Endothelial cell (in vitro differentiated cells): ENCODE measurements at regions not wholly inside any gene's neighbourhood (a gene's known extent, or its start where the extent isn't known, plus 50 kb on each side); places are given as distances from the start of the nearest gene placed in this dataset.

Experiments
- DNase-seq: peaks from one replicate; pipeline ENCODE4 v3.0.0; 2021; ENCODE audit warnings: low spot score
- H3K27ac Mint-ChIP-seq: one replicate; pipeline ENCODE4 v1.8.0; 2021; ENCODE audit warnings: mixed read lengths, inconsistent platforms; ENCODE audit not compliant: unreplicated experiment
- H3K27me3 Mint-ChIP-seq: one replicate; pipeline ENCODE4 v1.8.0; 2021; ENCODE audit warnings: mild to moderate bottlenecking, moderate library complexity, mixed read lengths, inconsistent platforms; ENCODE audit not compliant: unreplicated experiment
- H3K36me3 Mint-ChIP-seq: one replicate; pipeline ENCODE4 v1.8.0; 2021; ENCODE audit warnings: mild to moderate bottlenecking, low read depth, mixed read lengths, inconsistent platforms; ENCODE audit not compliant: unreplicated experiment
- H3K4me1 Mint-ChIP-seq: one replicate; pipeline ENCODE4 v1.8.0; 2021; ENCODE audit warnings: mild to moderate bottlenecking, mixed read lengths, inconsistent platforms; ENCODE audit not compliant: unreplicated experiment
- H3K4me3 Mint-ChIP-seq: one replicate; pipeline ENCODE4 v1.8.0; 2021; ENCODE audit warnings: mild to moderate bottlenecking, mixed read lengths, inconsistent platforms; ENCODE audit not compliant: unreplicated experiment
- H3K9me3 Mint-ChIP-seq: one replicate; pipeline ENCODE4 v1.8.0; 2021; ENCODE audit warnings: mixed read lengths, inconsistent platforms; ENCODE audit not compliant: unreplicated experiment
- TF ChIP-seq, protein P1 (sequence below): fragments of 200-600 bp; sonication (generic); IDR thresholded peaks from one replicate; pipeline ENCODE4 v1.5.0; 2021; ENCODE audit warnings: antibody characterized with exemption; ENCODE audit not compliant: unreplicated experiment

DNA sequence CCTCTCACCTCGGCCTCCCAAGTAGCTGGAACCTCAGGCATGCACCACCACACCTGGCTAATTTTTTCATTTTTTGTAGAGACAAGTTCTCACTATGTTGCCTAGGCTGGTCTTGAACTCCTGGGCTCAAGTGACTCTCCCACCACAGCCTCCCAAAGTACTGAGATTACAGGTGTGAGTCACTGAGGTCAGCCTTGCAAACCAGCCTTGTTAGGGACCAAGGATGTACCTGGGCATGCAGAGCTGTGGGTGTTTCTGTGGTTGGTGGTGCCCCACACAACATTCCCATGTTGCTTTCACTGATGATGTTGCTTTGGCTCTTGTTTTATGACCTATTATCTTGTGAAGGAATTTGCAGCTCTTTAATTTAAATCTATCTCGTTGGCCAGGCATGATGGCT lies 54.8 kb downstream of the OTUD1 start:
- Mint-ChIP-seq H3K27me3 (no peaks in the 10 kb centered on the region), H3K4me3 (no peak overlapping the region), H3K36me3 (no peaks in the 10 kb centered on the region), H3K4me1 (no peaks in the 10 kb centered on the region), H3K9me3 (no peaks in the 10 kb centered on the region), H3K27ac (no peak overlapping the region)
- TF ChIP-seq, protein P1, sequence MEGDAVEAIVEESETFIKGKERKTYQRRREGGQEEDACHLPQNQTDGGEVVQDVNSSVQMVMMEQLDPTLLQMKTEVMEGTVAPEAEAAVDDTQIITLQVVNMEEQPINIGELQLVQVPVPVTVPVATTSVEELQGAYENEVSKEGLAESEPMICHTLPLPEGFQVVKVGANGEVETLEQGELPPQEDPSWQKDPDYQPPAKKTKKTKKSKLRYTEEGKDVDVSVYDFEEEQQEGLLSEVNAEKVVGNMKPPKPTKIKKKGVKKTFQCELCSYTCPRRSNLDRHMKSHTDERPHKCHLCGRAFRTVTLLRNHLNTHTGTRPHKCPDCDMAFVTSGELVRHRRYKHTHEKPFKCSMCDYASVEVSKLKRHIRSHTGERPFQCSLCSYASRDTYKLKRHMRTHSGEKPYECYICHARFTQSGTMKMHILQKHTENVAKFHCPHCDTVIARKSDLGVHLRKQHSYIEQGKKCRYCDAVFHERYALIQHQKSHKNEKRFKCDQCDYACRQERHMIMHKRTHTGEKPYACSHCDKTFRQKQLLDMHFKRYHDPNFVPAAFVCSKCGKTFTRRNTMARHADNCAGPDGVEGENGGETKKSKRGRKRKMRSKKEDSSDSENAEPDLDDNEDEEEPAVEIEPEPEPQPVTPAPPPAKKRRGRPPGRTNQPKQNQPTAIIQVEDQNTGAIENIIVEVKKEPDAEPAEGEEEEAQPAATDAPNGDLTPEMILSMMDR: no peak
- DNase-seq: no peak

DNA sequence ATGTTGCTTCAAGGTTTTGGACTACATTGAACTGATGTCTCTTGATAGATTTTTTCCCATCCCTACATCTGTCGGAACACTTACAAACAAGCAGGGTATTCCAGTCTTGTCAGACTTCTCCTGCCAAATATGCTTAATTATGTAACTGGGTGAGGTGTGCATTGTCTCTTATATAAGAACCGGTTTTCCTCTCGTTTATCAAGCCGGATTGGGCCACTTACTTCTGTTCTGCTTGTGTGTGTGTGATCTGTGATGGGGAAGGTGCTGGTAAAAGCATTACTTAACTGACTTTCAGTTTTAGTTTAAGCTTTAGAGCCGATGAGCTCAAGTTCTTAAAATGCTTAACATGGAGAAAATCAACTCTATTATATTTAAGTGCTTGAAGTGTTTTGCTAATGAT lies 57.9 kb downstream of the OTUD1 start:
- H3K36me3 Mint-ChIP-seq: no peaks in the 10 kb centered on the region
- TF ChIP-seq, protein P1: no peak
- no peaks in the 10 kb centered on the region for H3K4me1 Mint-ChIP-seq
- H3K27ac Mint-ChIP-seq: no peak overlapping the region
- H3K9me3 Mint-ChIP-seq: no peaks in the 10 kb centered on the region
- H3K4me3 Mint-ChIP-seq: no peak overlapping the region
- H3K27me3 Mint-ChIP-seq: no peaks in the 10 kb centered on the region
- DNase-seq: no peak

DNA sequence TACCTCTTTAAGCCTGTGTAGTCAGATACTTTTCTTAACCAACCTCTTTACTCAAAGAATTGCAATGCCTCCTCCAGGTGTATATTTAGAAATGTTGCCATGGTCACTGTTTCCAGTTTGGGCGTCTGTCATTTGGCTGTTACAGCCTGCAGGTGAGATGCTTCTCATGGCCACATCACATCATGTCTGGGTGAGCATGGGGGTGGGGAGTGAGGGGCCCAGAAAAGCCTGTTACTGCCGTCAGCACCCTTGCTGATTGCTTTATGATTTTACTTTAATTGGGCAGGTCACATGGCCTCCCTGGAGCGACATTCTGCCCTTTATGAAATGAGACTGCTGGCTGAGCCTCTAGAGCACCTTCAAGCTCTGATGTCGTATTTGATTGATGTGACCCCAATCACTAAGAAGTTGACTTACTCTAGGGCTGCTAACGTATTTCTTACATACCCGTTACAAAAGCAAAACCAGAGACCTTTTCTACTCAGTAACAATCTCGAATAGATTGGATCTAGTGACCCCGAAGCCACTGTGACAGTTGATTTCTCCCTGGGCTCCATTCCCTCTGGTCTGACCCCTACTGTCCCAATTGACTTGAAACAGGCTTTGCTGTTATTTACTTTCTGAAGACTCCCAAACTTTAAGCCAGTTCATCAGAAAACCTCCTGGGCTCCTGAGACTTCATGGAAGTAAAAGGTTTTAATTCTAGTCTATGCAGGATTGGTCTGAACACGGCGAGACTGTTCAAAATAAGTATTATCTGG lies 60.7 kb downstream of the OTUD1 start:
- DNase-seq: no peak
- H3K9me3 Mint-ChIP-seq: no peaks in the 10 kb centered on the region

DNA sequence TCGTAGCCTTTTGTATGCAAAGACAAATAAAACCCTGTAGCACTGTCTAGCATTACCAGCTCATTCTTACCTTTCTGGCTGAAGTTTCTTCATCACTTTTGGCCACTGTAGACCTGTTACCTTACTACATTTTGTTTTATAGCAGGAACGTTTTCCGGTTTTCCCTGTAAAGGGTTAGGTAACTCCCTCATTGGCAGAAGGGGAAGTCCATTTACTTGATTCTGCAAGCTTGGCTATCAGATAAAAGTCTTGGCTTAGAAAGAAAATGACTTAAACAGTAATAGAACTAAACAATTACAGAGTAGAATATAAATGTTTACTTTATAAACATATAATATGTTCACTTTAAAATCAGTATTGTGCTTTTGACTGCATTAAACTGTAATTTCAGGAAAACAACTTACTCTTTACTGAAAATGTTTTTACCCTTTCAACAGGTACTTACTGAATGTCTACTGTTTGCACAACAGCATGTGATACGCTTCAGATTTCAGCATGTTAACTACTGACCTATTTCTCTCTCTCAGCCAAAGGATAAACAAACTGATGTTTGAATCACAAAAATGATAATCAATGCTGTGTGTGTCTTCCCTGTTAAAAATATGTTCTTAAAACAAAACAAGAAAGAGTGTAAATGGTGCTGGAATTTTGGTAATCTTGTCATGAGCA lies 67.1 kb downstream of the OTUD1 start:
- Mint-ChIP-seq H3K36me3 (no peaks in the 10 kb centered on the region), H3K4me1 (no peaks in the 10 kb centered on the region), H3K27me3 (no peaks in the 10 kb centered on the region), H3K9me3 (no peaks in the 10 kb centered on the region), H3K4me3 (no peak overlapping the region), H3K27ac (no peak overlapping the region)
- TF ChIP-seq, protein P1: no peak
- no peak for DNase-seq

More for the DNA sequence above, 60.7 kb downstream of the OTUD1 start:
- Mint-ChIP-seq H3K27ac (no peak overlapping the region), H3K27me3 (no peaks in the 10 kb centered on the region), H3K4me1 (no peaks in the 10 kb centered on the region), H3K36me3 (no peaks in the 10 kb centered on the region), H3K4me3 (no peak overlapping the region)
- TF ChIP-seq, protein P1: no peak
